Brain microvascular endothelial cell (primary cell): ENCODE measurements at regions not wholly inside any gene's neighbourhood (a gene's known extent, or its start where the extent isn't known, plus 50 kb on each side); places are given as distances from the start of the nearest gene placed in this dataset.

ENCODE experiments used
- DNase-seq: peaks from one replicate; pipeline ENCODE4 v3.0.0-alpha.2; 2020
- H3K27ac ChIP-seq: fragments of 250-450 bp; sonication (Bioruptor Pico); 2 replicates; pipeline ENCODE4 v1.5.1; 2020; ENCODE audit warnings: mild to moderate bottlenecking, moderate library complexity
- H3K27me3 ChIP-seq: fragments of 250-450 bp; sonication (Bioruptor Pico); replicated peaks from 2 replicates; pipeline ENCODE4 v1.5.1; 2020; ENCODE audit warnings: mild to moderate bottlenecking
- H3K36me3 ChIP-seq: fragments of 250-450 bp; sonication (Bioruptor Pico); replicated peaks from 2 replicates; pipeline ENCODE4 v1.5.1; 2020; ENCODE audit warnings: mild to moderate bottlenecking
- H3K4me3 ChIP-seq: 2 replicates; pipeline ENCODE4 v1.5.1; 2011; ENCODE audit warnings: low read depth, mild to moderate bottlenecking, control low read depth, low read length, moderate library complexity
- CTCF ChIP-seq: IDR thresholded peaks from 2 replicates; pipeline ENCODE4 v1.5.1; 2011; ENCODE audit warnings: low read depth, mild to moderate bottlenecking, moderate library complexity, low read length, control low read depth, inconsistent platforms; ENCODE audit errors: missing control alignments
- in situ Hi-C: cut with HindIII; loops from 2 replicates; pipeline ENCODE4 v1.10.0; 2017; ENCODE audit warnings: low sequenced_read_pairs, low pct_ligation_motif_present

GRCh38 chr1:78274814-78275213 lies 216.0 kb upstream of the PTGFR start:
- Histone ChIP-seq H3K27me3 (no peaks in the 10 kb centered on the region), H3K4me3 (no peak overlapping the region), H3K27ac (no peak overlapping the region), H3K36me3 (no peaks in the 10 kb centered on the region)
- no peak for TF ChIP-seq CTCF
- in situ Hi-C loops = no loop called here
- DNase-seq = peak; percentile 53

GRCh38 chr1:78275456-78275855 lies 215.3 kb upstream of the PTGFR start:
- no peak for TF ChIP-seq CTCF
- in situ Hi-C loops = no loop called here

GRCh38 chr1:78275906-78276685 lies 214.7 kb upstream of the PTGFR start:
- Histone ChIP-seq H3K36me3 (no peaks in the 10 kb centered on the region), H3K4me3 (no peak overlapping the region), H3K27ac (no peak overlapping the region), H3K27me3 (no peaks in the 10 kb centered on the region)
- peak; percentile 35 for TF ChIP-seq CTCF
- in situ Hi-C loops = no loop called here
- DNase-seq = no peak

More at GRCh38 chr1:78275456-78275855, 215.3 kb upstream of the PTGFR start:
- no peak overlapping the region for H3K4me3 ChIP-seq
- no peak for DNase-seq
- H3K36me3 ChIP-seq = no peaks in the 10 kb centered on the region
- no peak overlapping the region for H3K27ac ChIP-seq
- H3K27me3 ChIP-seq = no peaks in the 10 kb centered on the region

- peak overlapping the region; percentile 71 for H3K27ac ChIP-seq
- DNase-seq = peak; percentile 86
- no peak overlapping the region for H3K4me3 ChIP-seq
- in situ Hi-C loops = no loop called here
- no peaks in the 10 kb centered on the region for H3K36me3 ChIP-seq
- no peaks in the 10 kb centered on the region for H3K27me3 ChIP-seq
- TF ChIP-seq CTCF = no peak
These were observed 213.5 kb upstream of the PTGFR start for GRCh38 chr1:78277253-78277652.

- no peak overlapping the region for H3K4me3 ChIP-seq
- TF ChIP-seq CTCF = no peak
- H3K27me3 ChIP-seq = no peaks in the 10 kb centered on the region
- in situ Hi-C loops = no loop called here
- peak overlapping the region; percentile 71 for H3K27ac ChIP-seq
- DNase-seq = peak; percentile 78
- H3K36me3 ChIP-seq = no peaks in the 10 kb centered on the region
These were observed 211.7 kb upstream of the PTGFR start for GRCh38 chr1:78279051-78279450.

- no peak overlapping the region for H3K27ac ChIP-seq
- in situ Hi-C loops = no loop called here
These were observed 210.1 kb upstream of the PTGFR start for GRCh38 chr1:78280626-78281025.

More at GRCh38 chr1:78280626-78281025, 210.1 kb upstream of the PTGFR start:
- H3K27me3 ChIP-seq = no peaks in the 10 kb centered on the region
- H3K4me3 ChIP-seq = no peak overlapping the region
- no peak for DNase-seq
- H3K36me3 ChIP-seq = no peaks in the 10 kb centered on the region
- no peak for TF ChIP-seq CTCF
